CD1c-positive myeloid dendritic cell (primary cell): ENCODE measurements at regions not wholly inside any gene's neighbourhood (a gene's known extent, or its start where the extent isn't known, plus 50 kb on each side); places are given as distances from the start of the nearest gene placed in this dataset.
"Not testable (repeated sequence)": the region's sequence is repeated elsewhere in the genome, so short reads cannot be mapped to it uniquely, and the experiment has no call there.

Experiments used
- DNase-seq: peaks from one replicate; pipeline ENCODE4 v3.0.0-alpha.2; 2016; ENCODE audit errors: extremely low spot score

DNA sequence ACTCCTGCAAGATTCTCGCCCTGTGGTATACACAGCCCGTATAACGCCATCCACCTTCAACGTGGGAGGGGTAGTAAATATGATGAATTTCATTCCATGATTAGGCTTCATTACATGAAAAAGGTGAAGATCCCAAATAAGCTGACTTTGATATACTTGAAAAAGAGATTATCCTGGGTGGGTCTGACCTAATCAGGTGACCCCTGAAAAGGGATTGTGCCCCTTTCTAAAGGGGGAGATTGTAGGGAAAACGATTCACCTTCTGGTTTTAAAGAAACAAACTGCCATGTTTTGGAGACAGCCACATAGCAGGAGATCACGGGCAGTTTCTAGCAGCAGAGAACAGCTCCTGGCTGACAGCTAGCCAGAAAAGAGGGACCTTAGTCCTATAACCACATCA, 155.1 kb upstream of the SMLR1 start:
- no peak for DNase-seq

DNA sequence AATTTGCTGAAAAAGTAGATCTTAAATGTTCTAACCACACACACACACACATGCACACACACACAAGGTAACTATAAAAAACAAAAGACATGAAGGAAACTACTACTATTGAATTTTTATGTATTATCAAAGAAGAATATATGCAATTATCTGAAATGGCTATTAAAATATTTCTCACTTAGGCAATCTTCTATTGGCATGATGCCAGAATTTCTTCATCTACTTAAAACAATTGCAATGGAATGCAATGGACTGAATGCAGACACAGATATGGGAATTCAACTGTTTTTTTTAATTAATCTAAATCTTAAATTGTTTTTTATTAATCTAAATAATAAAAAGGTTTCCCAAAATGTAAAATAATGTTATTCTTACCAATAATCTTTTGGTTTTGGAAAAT, 152.6 kb upstream of the SMLR1 start:
- DNase-seq, result no peak

DNA sequence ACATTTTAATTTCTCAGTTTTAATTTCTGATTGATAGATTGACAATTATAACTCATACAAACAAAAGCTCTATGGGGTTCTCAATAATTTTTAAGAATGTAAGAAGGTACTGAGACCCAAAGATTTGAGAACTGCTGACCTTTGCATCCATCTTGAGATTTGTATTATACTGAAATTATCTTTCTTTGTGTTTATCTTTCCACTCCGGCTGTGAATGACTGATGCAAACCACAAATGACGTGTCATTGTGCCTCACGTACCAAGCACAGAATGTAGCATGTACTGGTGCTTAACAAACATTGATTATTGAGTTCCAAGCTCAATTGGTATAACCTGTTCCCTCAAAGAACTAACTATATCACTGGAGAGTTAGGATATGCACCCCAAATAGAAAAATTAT, 152.1 kb upstream of the SMLR1 start:
- DNase-seq, result no peak

DNA sequence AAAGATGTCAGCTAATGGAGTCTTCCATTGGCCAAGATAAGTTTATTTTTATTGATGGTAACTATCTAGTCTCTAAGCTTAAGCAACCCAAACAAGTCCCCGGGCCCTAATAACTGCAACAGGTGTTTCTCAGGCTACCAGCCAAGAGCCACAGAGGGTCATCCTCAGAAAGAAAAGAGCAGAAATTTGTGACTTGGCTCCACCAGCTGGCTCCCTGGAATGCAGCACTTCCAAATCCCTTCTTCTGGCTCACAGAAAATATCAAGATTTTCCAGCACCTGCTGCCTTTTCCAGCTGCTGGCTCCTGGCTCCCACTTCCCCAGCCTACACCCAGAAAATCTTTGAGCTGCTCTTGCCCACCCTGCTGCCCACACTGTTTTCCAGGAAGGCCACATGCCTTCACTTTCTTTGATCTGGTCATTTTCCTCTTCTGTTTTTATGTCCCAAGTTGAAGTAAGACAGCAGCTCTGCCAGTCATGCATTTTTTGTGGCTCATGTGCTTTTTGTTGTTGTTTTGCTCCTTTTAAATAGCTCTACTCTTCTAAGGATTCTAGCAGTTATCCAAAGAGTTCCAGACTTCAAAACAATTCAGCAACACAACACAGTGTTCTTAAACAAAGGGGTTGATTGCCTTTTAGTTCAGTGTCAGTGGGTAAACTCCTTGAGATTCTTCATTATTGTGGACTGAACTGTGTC, 151.0 kb upstream of the SMLR1 start:
- no peak for DNase-seq

DNA sequence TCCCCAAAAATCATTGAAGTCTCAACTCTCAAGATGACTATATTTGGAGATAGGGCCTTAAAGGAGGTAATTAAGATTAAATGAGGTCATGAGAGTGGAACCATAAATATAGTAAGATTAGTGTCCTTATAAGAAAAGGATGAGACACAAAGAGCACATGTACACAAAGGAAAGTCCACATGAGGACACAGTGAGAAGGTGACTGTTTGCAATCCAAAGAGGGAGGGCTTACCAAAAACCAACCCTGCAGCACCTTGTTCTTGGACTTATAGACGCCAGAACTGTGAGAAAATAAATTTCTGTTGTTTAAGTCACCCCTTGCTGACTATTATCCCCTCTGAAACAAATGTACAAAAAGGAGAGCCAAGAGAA, 150.4 kb upstream of the SMLR1 start:
- no peak for DNase-seq

DNA sequence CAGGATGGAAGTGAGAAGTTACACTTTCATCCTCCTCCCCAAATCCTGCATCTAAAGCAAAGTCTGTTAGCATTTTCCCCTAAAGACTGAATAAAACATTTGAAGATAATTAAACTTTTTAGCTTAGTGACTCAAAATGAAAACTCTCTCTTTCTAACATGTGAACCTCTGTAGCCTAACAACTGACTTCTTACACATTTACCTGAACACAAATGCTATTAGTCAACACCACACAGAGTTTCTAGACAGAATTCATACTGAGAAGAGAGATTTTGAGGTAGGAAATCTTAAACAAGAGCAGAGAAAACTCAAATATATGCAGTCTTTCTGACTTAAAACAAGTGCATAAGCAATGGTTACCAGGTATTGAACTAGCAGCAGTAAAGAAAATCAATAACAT, 149.9 kb upstream of the SMLR1 start:
- no peak for DNase-seq

DNA sequence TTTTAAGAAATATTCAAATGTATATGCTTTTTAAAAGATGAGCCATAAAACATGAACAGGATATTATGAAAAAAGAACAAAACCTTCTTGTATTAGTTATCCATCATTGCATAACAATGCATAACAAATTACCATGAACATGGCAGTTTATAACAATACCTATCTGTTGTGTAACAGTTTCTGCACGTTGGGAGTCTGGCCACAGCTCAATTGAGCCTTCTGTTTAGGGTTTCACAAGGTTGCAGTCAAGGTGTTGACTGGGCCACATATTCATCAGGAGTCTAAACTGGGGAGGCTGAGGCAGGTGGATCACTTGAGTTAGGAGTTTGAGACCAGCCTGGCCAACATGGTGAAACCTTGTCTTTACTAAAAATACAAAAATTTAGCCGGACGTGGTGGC, 149.4 kb upstream of the SMLR1 start:
- DNase-seq, result no peak

DNA sequence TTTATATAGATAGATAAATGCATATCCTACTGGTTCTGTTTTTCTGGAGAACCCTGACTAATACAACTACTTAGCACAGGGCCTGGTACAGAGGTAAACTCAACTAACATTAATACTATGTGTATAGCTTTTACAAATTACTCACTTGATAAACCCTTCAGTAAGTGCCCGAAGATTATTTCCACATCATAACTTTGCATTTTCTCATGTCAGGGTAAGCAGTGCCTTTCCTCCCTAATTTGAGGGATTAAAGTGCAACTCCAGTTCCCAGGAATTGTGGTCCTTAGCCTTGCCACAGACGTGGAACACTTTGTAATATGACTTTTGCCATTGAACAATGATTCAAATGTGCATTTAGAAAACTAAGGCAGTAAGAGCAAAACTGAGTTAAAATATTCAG, 147.5 kb upstream of the SMLR1 start:
- no peak for DNase-seq

DNA sequence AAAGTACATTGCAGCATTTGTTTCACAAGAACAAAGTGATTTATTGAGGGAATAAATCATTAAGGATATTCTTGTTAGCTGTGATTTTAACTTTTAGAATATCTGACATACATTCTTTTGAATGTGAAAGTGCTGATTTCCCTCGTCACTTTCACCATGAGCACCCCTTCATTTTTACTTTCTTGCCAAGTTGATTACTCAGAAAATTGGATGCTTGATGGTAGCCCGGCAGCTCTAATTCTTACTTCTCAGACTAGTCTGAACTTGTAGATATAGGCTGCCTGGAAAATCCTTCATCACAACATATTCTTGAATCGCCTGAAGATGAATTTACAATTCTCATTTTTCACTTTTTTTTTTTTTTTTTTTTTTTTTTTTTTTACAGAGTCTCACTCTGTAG, 147.1 kb upstream of the SMLR1 start:
- no peak for DNase-seq

DNA sequence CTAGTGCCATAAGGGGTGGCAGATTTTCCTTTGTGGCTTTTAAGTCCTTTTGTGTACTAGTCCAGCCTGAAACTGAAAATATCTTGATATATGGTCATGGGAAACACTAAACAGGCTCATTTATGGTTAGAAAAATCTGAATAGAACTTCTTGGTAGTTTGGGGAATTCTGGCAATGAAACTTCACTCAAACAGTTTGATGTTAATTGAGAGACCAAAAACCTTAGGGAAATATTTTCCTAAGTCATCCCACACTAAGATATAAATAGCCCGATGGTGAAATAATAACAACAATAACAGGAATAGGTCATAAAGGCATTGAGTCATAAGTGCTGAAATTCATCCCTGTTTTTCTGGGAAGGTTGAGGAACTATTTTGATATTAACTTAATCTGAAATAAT, 146.2 kb upstream of the SMLR1 start:
- no peak for DNase-seq

DNA sequence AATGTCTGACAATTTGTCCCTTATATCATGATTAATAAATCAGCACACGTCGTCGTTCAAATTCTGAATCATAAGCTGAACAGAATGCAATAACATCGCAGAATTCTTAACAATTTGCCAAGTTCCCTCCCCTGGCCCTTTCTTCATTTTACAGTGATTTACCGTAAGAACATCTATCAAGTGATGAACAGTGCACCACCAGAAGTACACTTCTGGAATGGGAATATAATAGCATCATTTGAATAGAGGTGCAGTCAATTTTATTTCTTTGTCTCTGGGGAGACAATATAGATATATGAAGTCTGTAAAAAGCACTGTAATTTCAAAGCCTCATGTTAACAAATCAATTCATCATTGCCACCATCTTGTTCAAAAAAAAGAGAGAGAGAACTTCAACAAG, 145.1 kb upstream of the SMLR1 start:
- DNase-seq, result no peak

DNA sequence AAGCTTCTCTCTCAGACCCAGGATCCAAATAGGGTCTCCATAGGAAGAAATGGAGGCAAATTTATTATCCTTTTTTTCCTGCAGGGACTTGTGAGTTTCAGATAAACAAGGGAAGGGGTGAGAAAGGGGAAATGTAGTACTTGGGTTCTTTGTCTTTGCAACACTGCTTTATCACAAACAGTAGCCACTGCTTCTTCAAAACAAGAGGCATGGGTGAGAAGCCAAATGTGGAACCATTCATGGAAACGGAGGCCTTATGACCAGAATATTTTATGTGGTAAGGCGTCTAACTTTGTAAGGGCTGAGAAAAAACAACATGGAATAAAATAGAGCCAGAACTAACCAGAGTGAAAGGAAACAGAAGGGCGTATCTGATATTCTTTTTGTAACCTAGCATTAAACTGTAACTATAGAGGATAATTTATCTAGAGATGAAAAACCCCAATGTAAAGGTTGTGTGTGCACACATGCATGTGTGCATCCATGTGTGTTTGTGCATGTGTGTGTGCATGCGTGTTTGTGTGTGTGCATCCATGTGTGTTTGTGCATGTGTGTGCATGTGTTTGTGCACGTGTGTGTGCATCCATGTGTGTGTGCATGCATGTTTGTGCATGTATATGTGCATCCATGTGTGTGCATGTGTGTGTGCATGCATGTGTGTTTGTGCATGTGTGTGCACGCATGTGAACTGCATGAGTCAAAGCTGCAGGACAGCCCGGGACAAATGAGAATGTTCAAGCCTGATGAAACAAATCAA, 143.3 kb upstream of the SMLR1 start:
- DNase-seq, result no peak

DNA sequence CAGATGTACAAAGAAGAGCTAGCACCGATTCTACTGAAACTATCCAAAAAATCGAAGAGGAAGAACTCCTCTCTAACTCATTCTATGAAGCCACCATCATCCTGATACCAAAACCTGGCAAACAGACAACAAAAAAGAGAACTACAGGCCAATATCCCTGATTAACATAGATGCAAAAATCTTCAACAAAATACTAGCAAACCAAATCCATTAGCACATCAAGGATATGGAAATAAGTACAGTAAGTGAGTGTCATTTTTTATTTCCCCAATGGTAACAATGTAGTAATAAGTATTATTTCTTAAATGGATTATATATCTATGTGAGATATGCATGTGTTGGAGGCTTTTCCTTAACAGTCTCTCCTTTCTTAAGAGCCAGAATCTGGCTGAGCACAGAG, 134.5 kb upstream of the SMLR1 start:
- DNase-seq, result no peak

DNA sequence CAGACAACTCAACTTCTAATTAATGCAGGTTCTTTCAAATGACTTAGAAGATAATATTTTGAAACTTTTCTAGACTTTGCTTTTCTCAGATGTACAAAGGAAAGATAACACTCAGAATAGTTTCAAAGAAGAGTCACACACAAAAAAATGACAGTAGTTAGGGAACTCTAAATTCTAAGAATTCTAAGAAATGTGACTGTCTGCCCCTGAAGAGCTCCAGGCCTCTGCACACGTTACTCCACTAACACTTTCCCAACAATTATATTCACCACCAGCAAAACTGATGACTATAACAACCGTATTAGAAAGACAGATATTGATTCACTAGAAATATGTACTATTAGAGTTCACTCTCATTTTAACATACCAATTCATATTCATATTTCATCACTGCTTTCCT, 133.3 kb upstream of the SMLR1 start:
- DNase-seq, result no peak

DNA sequence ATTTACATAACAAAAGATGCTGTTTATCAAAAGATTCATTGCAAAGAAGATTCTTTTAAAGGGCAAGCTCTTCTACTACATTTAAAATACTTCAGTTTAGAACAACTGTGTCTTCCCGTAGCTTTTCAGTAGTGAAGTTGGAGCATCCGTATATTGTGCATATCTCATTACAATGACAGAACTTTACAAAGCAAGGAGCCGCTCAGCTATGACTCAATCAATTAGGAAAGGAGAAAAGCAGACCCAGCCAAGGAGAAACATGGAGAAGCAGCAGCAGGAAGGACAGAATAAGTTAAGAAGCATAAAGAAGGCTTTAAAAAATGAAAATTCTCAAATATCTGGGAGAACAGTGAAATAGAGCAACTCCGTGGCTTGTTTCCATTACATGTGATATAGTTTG, 132.6 kb upstream of the SMLR1 start:
- no peak for DNase-seq

DNA sequence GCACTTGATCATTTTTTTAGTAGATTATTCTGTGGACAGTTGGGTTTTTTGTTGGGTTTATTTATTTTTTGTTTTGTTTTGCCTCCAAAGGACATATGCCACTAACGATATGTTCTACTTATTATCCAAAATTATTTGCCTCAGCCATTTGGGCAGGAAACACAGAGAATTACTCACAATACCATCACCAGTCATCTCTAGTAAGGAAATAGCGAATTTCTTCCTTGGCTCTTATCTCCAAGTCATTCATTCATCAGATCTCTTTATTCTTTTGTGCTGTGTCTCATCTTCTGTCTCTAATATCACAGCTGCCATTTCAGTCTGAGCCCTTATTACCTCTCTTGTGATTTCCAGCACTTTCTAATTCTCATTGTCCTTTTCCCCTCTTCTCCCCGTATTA, 130.4 kb upstream of the SMLR1 start:
- DNase-seq, result no peak

DNA sequence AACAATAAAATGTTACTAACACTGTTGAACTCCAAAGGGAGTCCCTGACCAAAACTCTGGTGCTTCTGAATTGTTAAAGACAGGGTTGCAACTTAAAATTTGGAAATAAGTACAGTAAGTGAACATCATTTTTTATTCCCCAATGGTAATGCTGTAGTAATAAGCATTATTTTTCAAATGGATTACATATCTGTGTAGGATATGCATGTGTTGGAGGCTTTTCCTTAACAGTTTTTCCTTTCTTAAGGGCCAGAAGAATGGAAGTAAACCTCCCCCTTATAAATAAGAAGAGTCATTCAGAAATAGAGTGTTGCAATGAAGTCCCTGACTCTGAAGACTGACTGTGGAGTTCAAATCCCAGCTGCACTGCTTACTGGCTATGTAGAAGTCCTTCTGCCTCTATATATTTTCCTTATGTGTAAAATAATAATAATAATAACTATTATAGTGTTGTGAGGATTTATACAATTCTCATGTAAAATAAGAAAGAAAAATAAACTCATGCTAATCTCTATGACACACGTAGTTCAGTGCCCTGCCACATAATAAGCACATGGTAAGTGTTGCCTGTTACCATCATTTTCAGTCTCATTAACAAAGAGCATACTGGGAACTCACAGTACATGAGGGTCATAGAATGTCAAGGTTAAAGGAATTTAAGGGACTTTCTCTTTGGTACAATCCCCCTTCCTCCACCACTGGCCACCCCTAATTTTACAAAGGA, 129.8 kb upstream of the SMLR1 start:
- DNase-seq, result no peak

DNA sequence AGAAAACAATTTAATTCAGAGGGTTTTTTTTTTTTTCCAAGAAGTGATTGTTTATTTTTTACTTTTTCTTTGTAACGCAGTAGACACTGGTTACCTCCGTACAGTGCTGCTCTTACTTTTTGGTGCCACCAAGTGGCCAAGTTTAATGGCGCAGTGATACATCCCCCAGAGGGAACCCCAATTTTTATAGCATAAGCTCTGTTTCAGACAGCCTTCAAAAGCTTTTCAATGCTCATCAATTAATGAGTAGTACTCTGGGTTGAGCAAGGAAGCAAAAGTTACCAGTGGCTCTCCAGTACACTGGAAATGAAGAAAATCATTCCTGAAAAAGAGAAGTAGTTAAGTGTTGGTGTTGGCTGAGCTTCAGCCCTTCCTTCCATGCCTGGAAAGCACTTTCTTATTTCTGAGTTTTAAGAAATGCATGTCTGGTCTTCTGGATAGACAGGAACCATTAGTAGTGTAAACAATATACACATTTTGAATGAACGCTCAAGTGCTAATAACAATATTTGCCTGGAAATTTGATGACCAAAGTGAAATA, 129.1 kb upstream of the SMLR1 start:
- peak; percentile 46 for DNase-seq

DNA sequence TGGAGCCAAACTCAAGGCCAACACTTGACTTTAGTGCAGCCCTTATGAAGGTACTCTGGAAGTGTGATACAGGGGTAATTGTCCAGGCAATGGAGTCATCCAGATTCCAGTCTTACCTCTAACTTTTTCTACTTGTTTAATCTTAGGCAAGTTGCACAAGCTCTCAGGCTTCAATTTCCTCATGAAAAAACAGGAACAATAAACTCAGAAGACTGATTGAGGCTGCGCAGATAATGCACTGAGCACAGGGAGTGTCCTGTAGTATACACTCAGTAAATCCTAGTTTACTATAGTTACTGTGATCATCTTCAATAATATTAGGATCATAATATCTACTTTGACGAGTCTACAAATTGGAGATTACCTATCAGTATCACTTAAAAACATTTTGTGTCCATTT, 127.5 kb upstream of the SMLR1 start:
- DNase-seq, result peak; percentile 16

DNA sequence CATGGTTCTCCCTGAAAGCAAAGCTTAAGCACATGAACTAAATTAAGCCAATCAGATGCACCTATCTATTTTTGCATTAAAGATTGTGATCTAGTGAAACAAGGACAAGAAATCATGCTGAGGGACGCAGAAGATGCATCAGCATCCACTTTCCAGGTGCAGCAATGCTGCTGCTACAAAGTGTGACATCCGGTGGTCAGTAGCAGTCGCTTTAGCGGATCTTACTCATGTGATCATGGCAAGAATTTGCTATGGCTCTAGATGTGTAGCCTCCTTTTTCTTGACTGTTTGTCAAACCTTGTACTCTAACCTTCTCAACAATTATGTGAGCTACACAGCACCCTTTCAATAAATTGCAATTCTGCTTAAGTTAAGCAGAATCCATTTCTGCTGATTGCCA, 126.8 kb upstream of the SMLR1 start:
- DNase-seq, result no peak

DNA sequence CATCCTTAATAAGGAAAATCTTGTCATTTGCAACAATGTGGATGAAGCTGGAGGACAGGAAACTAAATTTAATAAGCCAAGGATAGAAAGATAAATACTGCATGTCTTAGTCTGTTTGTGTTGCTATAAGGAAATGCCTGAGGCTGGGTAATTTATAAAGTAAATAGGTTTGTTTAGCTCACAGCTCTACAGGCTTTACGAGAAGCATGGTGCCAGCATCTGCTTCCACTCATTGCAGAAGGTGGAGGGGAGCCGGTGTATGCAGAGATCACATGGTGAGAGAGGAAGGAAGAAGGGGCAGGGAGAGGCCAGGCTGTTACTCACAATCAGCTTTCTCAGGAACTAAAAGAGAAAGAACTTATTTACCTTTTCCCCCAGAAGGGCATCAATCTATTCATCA, 118.9 kb upstream of the SMLR1 start:
- no peak for DNase-seq

DNA sequence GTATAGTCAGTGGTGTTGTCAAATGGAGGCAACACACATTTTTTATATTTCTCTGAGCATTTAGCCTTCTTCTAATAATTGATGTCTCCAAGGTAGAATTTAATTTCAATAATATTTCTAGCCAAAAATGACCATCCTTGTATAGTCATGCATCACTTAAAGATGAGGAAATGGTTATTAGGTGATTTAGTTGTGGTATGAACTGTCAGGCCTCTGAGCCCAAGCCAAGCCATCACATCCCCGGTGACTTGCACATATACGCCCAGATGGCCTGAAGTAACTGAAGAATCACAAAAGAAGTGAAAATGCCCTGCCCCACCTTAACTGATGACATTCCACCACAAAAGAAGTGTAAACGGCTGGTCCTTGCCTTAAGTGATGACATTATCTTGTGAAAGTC, 115.6 kb upstream of the SMLR1 start:
- DNase-seq, result not testable (repeated sequence)

DNA sequence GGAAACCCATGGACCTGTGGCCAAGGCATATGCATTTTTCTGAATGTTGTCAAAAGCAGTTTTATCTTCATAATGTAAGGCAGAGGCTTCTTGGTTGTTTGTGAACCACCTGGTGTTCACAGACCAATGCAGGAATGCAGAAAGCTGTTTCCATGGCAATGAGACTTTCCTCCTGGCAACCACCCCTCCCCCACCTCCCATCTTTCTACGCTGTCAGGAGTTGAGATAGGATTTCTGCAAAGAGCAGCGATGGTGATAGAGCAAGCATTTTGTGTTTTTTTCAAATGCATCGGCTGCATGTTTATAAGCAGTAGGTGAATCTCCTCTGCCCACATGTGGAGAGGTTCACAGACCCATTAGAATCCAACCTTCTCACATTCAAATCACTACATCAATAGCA, 114.1 kb upstream of the SMLR1 start:
- DNase-seq, result no peak
